IMR-90 (cell line): ENCODE measurements at regions not wholly inside any gene's neighbourhood (a gene's known extent, or its start where the extent isn't known, plus 50 kb on each side); places are given as distances from the start of the nearest gene placed in this dataset.

Source experiments
- ATAC-seq: fragments of 200-7000 bp; cut with Tn5 transposase; 2 replicates; pipeline ENCODE4 v1.9.1; 2020; ENCODE audit warnings: low read depth, mild to moderate bottlenecking, moderate library complexity
- BruUV-seq: library from RNA; stranded (reverse); fragments of 400-500 nt; replicated peaks from 2 replicates; lab custom pipeline; 2021; lab: Mats Ljungman, UMichigan
- CTCF ChIA-PET: fragments of 300-600 bp; formaldehyde crosslinking; extraction: SDS; loops from one replicate; lab custom pipeline; 2021; ENCODE audit warnings: antibody characterized with exemption; lab: Yijun Ruan, JAX
- POLR2A ChIA-PET: fragments of 300-600 bp; sonication (Branson Sonifier 250); formaldehyde crosslinking; loops from one replicate; lab custom pipeline; 2022; ENCODE audit warnings: antibody characterized with exemption; ENCODE audit not compliant: unreplicated experiment; lab: Charles Lee
- DNase-seq: peaks from one replicate; pipeline ENCODE4 v3.0.0; 2013
- H2AFZ ChIP-seq: replicated peaks from 2 replicates; pipeline ENCODE3; 2013; ENCODE audit warnings: low read length, mild to moderate bottlenecking; ENCODE audit not compliant: poor library complexity
- H2AK5ac ChIP-seq: 2 replicates; pipeline ENCODE4 v1.6.1; 2013; ENCODE audit warnings: low read depth, low read length, inconsistent platforms
- H2AK9ac ChIP-seq: replicated peaks from 2 replicates; pipeline ENCODE3; 2013; ENCODE audit warnings: mild to moderate bottlenecking, low read depth, low read length, moderate library complexity; ENCODE audit not compliant: poor library complexity
- H2BK120ac ChIP-seq: 2 replicates; pipeline ENCODE4 v1.6.1; 2013; ENCODE audit warnings: low read depth, low read length, inconsistent platforms
- H2BK15ac ChIP-seq: 3 replicates; pipeline ENCODE4 v1.6.1; 2013; ENCODE audit warnings: low read depth, low read length, inconsistent platforms
- H2BK20ac ChIP-seq: 2 replicates; pipeline ENCODE4 v1.6.1; 2013; ENCODE audit warnings: low read depth, mild to moderate bottlenecking, inconsistent platforms, low read length, moderate library complexity
- H2BK5ac ChIP-seq: 2 replicates; pipeline ENCODE4 v1.6.1; 2013; ENCODE audit warnings: mild to moderate bottlenecking, low read depth, low read length, inconsistent platforms; ENCODE audit not compliant: poor library complexity, severe bottlenecking
- H3K14ac ChIP-seq: replicated peaks from 2 replicates; pipeline ENCODE4 v1.6.1; 2013; ENCODE audit warnings: low read depth, low read length, inconsistent platforms
- H3K18ac ChIP-seq: 2 replicates; pipeline ENCODE4 v1.6.1; 2013; ENCODE audit warnings: low read depth, low read length, control low read depth
- H3K23ac ChIP-seq: 2 replicates; pipeline ENCODE4 v1.6.1; 2013; ENCODE audit warnings: low read depth, low read length, inconsistent platforms
- H3K27ac ChIP-seq: 2 replicates; pipeline ENCODE4 v1.5.1; 2013; ENCODE audit warnings: mild to moderate bottlenecking, control low read depth, low read length; ENCODE audit not compliant: insufficient read depth
- H3K27me3 ChIP-seq: 2 replicates; pipeline ENCODE4 v1.6.1; 2013; ENCODE audit warnings: low read length; ENCODE audit not compliant: control insufficient read depth, insufficient read depth
- H3K36me3 ChIP-seq: 2 replicates; pipeline ENCODE4 v1.6.1; 2013; ENCODE audit warnings: low read length, mixed read lengths; ENCODE audit not compliant: control insufficient read depth, insufficient read depth
- H3K4ac ChIP-seq: 2 replicates; pipeline ENCODE4 v1.6.1; 2013; ENCODE audit warnings: low read depth, low read length, inconsistent platforms
- H3K4me1 ChIP-seq: 2 replicates; pipeline ENCODE4 v1.6.1; 2013; ENCODE audit warnings: low read length, mixed read lengths; ENCODE audit not compliant: control insufficient read depth, insufficient read depth
- H3K4me2 ChIP-seq: 2 replicates; pipeline ENCODE4 v1.6.1; 2013; ENCODE audit warnings: low read depth, mild to moderate bottlenecking, control low read depth, low read length, moderate library complexity
- H3K4me3 ChIP-seq: 2 replicates; pipeline ENCODE4 v1.5.1; 2013; ENCODE audit warnings: low read depth, mild to moderate bottlenecking, control low read depth, low read length, moderate library complexity; ENCODE audit not compliant: insufficient read depth
- H3K56ac ChIP-seq: 2 replicates; pipeline ENCODE4 v1.6.1; 2013; ENCODE audit warnings: low read length, inconsistent platforms; ENCODE audit not compliant: insufficient read depth; ENCODE audit errors: extremely low read depth
- H3K79me1 ChIP-seq, 2 experiments: 2 replicates each; pipeline ENCODE4 v1.6.1; 2013; ENCODE audit warnings: low read length in 2 of 2, inconsistent platforms in 1 of 2, low read depth in 1 of 2
- H3K9ac ChIP-seq: 2 replicates; pipeline ENCODE4 v1.6.1; 2013; ENCODE audit warnings: low read depth, low read length, control low read depth
- H3K9me1 ChIP-seq: 2 replicates; pipeline ENCODE4 v1.6.1; 2013; ENCODE audit warnings: low read length, inconsistent platforms; ENCODE audit not compliant: insufficient read depth
- H3K9me3 ChIP-seq: 2 replicates; pipeline ENCODE4 v1.6.1; 2013; ENCODE audit warnings: low read length; ENCODE audit not compliant: control insufficient read depth, insufficient read depth
- H4K20me1 ChIP-seq: 2 replicates; pipeline ENCODE4 v1.6.1; 2013; ENCODE audit warnings: low read length, inconsistent platforms; ENCODE audit not compliant: insufficient read depth
- H4K5ac ChIP-seq: 2 replicates; pipeline ENCODE4 v1.6.1; 2013; ENCODE audit warnings: mild to moderate bottlenecking, low read depth, low read length, control low read depth
- H4K8ac ChIP-seq, 2 experiments: 2 replicates each; pipeline ENCODE4 v1.6.1; 2013; ENCODE audit warnings: low read depth in 2 of 2, low read length in 2 of 2, control low read depth in 1 of 2, inconsistent platforms in 1 of 2
- H4K91ac ChIP-seq: 2 replicates; pipeline ENCODE4 v1.6.1; 2013; ENCODE audit warnings: low read depth, low read length, inconsistent platforms; ENCODE audit not compliant: insufficient read depth
- BHLHE40 ChIP-seq: fragments of 150-350 bp; IDR thresholded peaks from 2 replicates; pipeline ENCODE4 v1.6.1; 2016; ENCODE audit warnings: mild to moderate bottlenecking, low read depth, low read length
- CHD1 ChIP-seq: IDR thresholded peaks from 2 replicates; pipeline ENCODE4 v1.6.1; 2012; ENCODE audit warnings: low read depth, low read length, improper control_type of control experiment
- FOS ChIP-seq: fragments of 150-350 bp; IDR thresholded peaks from 2 replicates; pipeline ENCODE4 v1.6.1; 2016; ENCODE audit warnings: low read depth, low read length
- MAFK ChIP-seq: IDR thresholded peaks from 2 replicates; pipeline ENCODE4 v1.6.1; 2012; ENCODE audit warnings: low read depth, low read length, improper control_type of control experiment
- MAZ ChIP-seq: IDR thresholded peaks from 2 replicates; pipeline ENCODE4 v1.6.1; 2012; ENCODE audit warnings: low read depth, mild to moderate bottlenecking, low read length, improper control_type of control experiment, moderate library complexity, borderline replicate concordance
- MXI1 ChIP-seq: IDR thresholded peaks from 2 replicates; pipeline ENCODE4 v1.6.1; 2012; ENCODE audit warnings: low read depth, mild to moderate bottlenecking, low read length, moderate library complexity, borderline replicate concordance
- NFE2L2 ChIP-seq: fragments of 150-350 bp; IDR thresholded peaks from 2 replicates; pipeline ENCODE4 v1.6.1; 2016; ENCODE audit warnings: low read depth, mild to moderate bottlenecking, low read length
- POLR2A ChIP-seq: IDR thresholded peaks from 2 replicates; pipeline ENCODE4 v1.6.1; 2012; ENCODE audit warnings: mild to moderate bottlenecking, low read depth, low read length
- RFX5 ChIP-seq: IDR thresholded peaks from 2 replicates; pipeline ENCODE4 v1.8.0; 2012; ENCODE audit warnings: low read depth, mild to moderate bottlenecking, low read length, moderate library complexity
- WGBS, 2 experiments: methylation state at CpG; one replicate each; pipeline versions ENCODE4 v1.1.5 to v1.1.7; 2013; ENCODE audit warnings: missing lambda C conversion rate in 2 of 2; ENCODE audit not compliant: insufficient read length in 1 of 2; ENCODE audit errors: extremely low coverage in 2 of 2; 5-methylcytosine and 5-hydroxymethylcytosine counted together
- dilution Hi-C: fragments of 300-500 bp; cut with HindIII; formaldehyde crosslinking; loops from one replicate; pipeline ENCODE4 v1.14.3; 2018; ENCODE audit warnings: low sequenced_read_pairs; ENCODE audit not compliant: unreplicated experiment
- in situ Hi-C: fragments of 300-500 bp; cut with MboI; formaldehyde crosslinking; loops from 3 replicates; pipeline ENCODE4 v1.14.3; 2019; ENCODE audit warnings: low sequenced_read_pairs, inconsistent platforms, mixed read lengths
- intact Hi-C: fragments of 100-400 bp; cut with micrococcal nuclease; formaldehyde crosslinking; loops from 2 replicates; pipeline ENCODE4 v1.10.0; 2022
- TF ChIP-seq, protein P1 (sequence below): fragments of 150-350 bp; IDR thresholded peaks from 2 replicates; pipeline ENCODE4 v1.6.1; 2017; ENCODE audit warnings: mild to moderate bottlenecking, antibody characterized with exemption, low read length, low read depth
- TF ChIP-seq, protein P2 (sequence below): conservative IDR thresholded peaks from 2 replicates; pipeline ENCODE4 v1.5.1; 2012; ENCODE audit warnings: mild to moderate bottlenecking, low read depth, low read length, improper control_type of control experiment
- TF ChIP-seq, protein P3 (sequence below): fragments of 150-350 bp; IDR thresholded peaks from 2 replicates; pipeline ENCODE4 v1.6.1; 2016; ENCODE audit warnings: low read depth, mild to moderate bottlenecking, low read length, moderate library complexity, borderline replicate concordance

DNA sequence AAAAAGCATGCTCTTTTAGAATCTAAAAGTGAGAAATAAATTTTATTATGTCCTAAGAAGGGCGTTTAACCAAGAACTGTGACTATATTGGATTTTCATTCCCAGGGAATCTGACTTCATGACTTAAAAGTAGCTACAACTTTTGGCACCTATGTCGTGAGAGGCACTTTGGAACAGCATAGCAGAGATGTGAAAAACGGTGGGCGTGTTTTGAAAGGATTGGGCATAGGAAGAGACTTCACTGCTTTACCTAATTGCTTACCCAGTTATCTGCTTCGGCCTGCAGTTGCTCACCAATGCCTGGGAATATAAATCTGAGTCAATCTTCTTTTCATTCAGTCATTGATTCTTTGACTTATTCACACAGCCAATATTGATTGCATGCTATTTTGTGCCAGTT is 363.4 kb downstream of the DNAH5 start:
- no peak overlapping the region for H2BK120ac ChIP-seq
- H2AK5ac ChIP-seq = no peak overlapping the region
- BruUV-seq = no TSS peak
- H3K9me3 ChIP-seq = no peaks in the 10 kb centered on the region
- POLR2A ChIA-PET = no interaction called here
- dilution Hi-C loops = no loop called here
- no peaks in the 10 kb centered on the region for H3K79me1 ChIP-seq
- H4K20me1 ChIP-seq = no peaks in the 10 kb centered on the region
- intact Hi-C loops = no loop called here
- no peak overlapping the region for H2AK9ac ChIP-seq
- no peak overlapping the region for H3K4ac ChIP-seq
- H3K9ac ChIP-seq = no peak overlapping the region
- H3K18ac ChIP-seq = no peak overlapping the region
- H2BK20ac ChIP-seq = no peak overlapping the region
- no peak overlapping the region for H2AFZ ChIP-seq
- ATAC-seq = no peak
- no peak overlapping the region for H3K4me3 ChIP-seq
- H3K27ac ChIP-seq = no peak overlapping the region
- CTCF ChIA-PET = no interaction called here
- in situ Hi-C loops = no loop called here
- H3K4me1 ChIP-seq = 0 out of 2 replicates have a peak, but pooled peaks cover 1% of the 10 kb centered on the region
- H3K36me3 ChIP-seq = no peaks in the 10 kb centered on the region
- H3K9me1 ChIP-seq = no peaks in the 10 kb centered on the region; the same call in 1 of the 2 replicates
- H3K27me3 ChIP-seq = no peaks in the 10 kb centered on the region
- no peak overlapping the region for H3K56ac ChIP-seq
- H2BK5ac ChIP-seq = no peak overlapping the region
- no peak overlapping the region for H4K91ac ChIP-seq
- no CpG with 5 or more reads among the region's 5 CpGs for WGBS, 2 experiments
- no peak overlapping the region for H2BK15ac ChIP-seq
- TF ChIP-seq, protein P1, sequence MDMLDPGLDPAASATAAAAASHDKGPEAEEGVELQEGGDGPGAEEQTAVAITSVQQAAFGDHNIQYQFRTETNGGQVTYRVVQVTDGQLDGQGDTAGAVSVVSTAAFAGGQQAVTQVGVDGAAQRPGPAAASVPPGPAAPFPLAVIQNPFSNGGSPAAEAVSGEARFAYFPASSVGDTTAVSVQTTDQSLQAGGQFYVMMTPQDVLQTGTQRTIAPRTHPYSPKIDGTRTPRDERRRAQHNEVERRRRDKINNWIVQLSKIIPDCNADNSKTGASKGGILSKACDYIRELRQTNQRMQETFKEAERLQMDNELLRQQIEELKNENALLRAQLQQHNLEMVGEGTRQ = no peak
- no peak for TF ChIP-seq FOS
- TF ChIP-seq MAFK = no peak
- TF ChIP-seq BHLHE40 = no peak
- TF ChIP-seq NFE2L2 = no peak
- TF ChIP-seq MAZ = no peak
- TF ChIP-seq MXI1 = no peak
- no peak for TF ChIP-seq CHD1
- TF ChIP-seq POLR2A = no peak
- no peak for TF ChIP-seq RFX5
- TF ChIP-seq, protein P2, sequence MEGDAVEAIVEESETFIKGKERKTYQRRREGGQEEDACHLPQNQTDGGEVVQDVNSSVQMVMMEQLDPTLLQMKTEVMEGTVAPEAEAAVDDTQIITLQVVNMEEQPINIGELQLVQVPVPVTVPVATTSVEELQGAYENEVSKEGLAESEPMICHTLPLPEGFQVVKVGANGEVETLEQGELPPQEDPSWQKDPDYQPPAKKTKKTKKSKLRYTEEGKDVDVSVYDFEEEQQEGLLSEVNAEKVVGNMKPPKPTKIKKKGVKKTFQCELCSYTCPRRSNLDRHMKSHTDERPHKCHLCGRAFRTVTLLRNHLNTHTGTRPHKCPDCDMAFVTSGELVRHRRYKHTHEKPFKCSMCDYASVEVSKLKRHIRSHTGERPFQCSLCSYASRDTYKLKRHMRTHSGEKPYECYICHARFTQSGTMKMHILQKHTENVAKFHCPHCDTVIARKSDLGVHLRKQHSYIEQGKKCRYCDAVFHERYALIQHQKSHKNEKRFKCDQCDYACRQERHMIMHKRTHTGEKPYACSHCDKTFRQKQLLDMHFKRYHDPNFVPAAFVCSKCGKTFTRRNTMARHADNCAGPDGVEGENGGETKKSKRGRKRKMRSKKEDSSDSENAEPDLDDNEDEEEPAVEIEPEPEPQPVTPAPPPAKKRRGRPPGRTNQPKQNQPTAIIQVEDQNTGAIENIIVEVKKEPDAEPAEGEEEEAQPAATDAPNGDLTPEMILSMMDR = no peak
- TF ChIP-seq, protein P3, sequence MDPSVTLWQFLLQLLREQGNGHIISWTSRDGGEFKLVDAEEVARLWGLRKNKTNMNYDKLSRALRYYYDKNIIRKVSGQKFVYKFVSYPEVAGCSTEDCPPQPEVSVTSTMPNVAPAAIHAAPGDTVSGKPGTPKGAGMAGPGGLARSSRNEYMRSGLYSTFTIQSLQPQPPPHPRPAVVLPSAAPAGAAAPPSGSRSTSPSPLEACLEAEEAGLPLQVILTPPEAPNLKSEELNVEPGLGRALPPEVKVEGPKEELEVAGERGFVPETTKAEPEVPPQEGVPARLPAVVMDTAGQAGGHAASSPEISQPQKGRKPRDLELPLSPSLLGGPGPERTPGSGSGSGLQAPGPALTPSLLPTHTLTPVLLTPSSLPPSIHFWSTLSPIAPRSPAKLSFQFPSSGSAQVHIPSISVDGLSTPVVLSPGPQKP = no peak
- H3K23ac ChIP-seq = no peak overlapping the region
- no peak overlapping the region for H3K4me2 ChIP-seq
- H3K14ac ChIP-seq = no peak overlapping the region
- no peak overlapping the region for H4K5ac ChIP-seq
- H4K8ac ChIP-seq = no peak overlapping the region
- no peak for DNase-seq
